Natural killer cell (primary cell): ENCODE measurements at regions not wholly inside any gene's neighbourhood (a gene's known extent, or its start where the extent isn't known, plus 50 kb on each side); places are given as distances from the start of the nearest gene placed in this dataset.

ENCODE experiments used
- ATAC-seq, 3 donors: fragments of 150-1000 bp in 2 of 3; fragments of 200-7000 bp in 1 of 3; cut with Tn5 transposase; 1 replicate in 1 of 3; 2 replicates in 2 of 3; pipeline ENCODE4 v1.10.0; 2021; ENCODE audit warnings: mild to moderate bottlenecking in 2 of 3, moderate library complexity in 2 of 3
- DNase-seq, 2 donors: peaks; one replicate each; pipeline versions ENCODE4 v3.0.0 to v3.0.0-alpha.2; 2013 to 2021; ENCODE audit warnings: mixed read lengths in 1 of 2
- H3K27ac ChIP-seq: one replicate; pipeline ENCODE4 v1.5.1; 2013; ENCODE audit warnings: mild to moderate bottlenecking, low read length
- H3K27me3 ChIP-seq: one replicate; pipeline ENCODE4 v1.6.1; 2013; ENCODE audit warnings: low read length; ENCODE audit not compliant: control insufficient read depth, insufficient read depth
- H3K36me3 ChIP-seq: one replicate; pipeline ENCODE4 v1.6.1; 2013; ENCODE audit warnings: low read length; ENCODE audit not compliant: control insufficient read depth, insufficient read depth
- H3K4me1 ChIP-seq: one replicate; pipeline ENCODE4 v1.6.1; 2013; ENCODE audit warnings: low read length; ENCODE audit not compliant: control insufficient read depth, insufficient read depth
- H3K4me3 ChIP-seq: one replicate; pipeline ENCODE4 v1.5.1; 2013; ENCODE audit warnings: low read length
- H3K9me3 ChIP-seq: one replicate; pipeline ENCODE4 v1.6.1; 2013; ENCODE audit warnings: low read length; ENCODE audit not compliant: control insufficient read depth, insufficient read depth
- H3K27ac Mint-ChIP-seq, 2 donors: one replicate each; pipeline ENCODE4 v1.8.0; 2022; ENCODE audit warnings: mild to moderate bottlenecking in 2 of 2, mixed read lengths in 2 of 2, moderate library complexity in 1 of 2
- H3K27me3 Mint-ChIP-seq, 2 donors: one replicate each; pipeline ENCODE4 v1.8.0; 2022; ENCODE audit warnings: low read depth in 2 of 2, mixed read lengths in 2 of 2
- H3K36me3 Mint-ChIP-seq: one replicate; pipeline ENCODE4 v1.8.0; 2022; ENCODE audit warnings: mixed read lengths
- H3K4me1 Mint-ChIP-seq, 2 donors: one replicate each; pipeline ENCODE4 v1.8.0; 2022; ENCODE audit warnings: mixed read lengths in 2 of 2
- H3K4me3 Mint-ChIP-seq: one replicate; pipeline ENCODE4 v1.8.0; 2022; ENCODE audit warnings: mild to moderate bottlenecking, moderate library complexity, mixed read lengths
- H3K9me3 Mint-ChIP-seq, 2 donors: one replicate each; pipeline ENCODE4 v1.8.0; 2022; ENCODE audit warnings: mixed read lengths in 2 of 2
- WGBS: methylation state at CpG from one replicate; pipeline ENCODE4 v1.1.7; 2013; ENCODE audit warnings: missing lambda C conversion rate; ENCODE audit not compliant: insufficient coverage; 5-methylcytosine and 5-hydroxymethylcytosine counted together
- intact Hi-C: fragments of 100-400 bp; cut with micrococcal nuclease; formaldehyde crosslinking; loops from one replicate; pipeline ENCODE4 v1.14.2; 2022
- TF ChIP-seq, protein P1 (sequence below): fragments of 200-600 bp; IDR thresholded peaks from one replicate; pipeline ENCODE4 v1.8.0; 2022; ENCODE audit warnings: antibody characterized with exemption

DNA sequence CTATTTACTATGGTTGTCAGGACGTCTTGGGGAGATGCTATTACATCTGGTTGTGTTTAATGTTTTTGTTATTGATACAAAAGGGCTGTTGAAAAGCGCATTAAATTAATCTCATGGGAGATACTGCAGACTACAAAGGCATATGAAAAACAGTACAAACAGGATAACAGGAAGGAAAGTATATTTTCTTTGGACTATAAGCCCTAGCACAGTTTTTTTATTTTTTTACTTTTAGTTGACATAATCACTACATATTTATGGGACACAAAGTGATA is 341.3 kb downstream of the ARL4A start:
- Histone ChIP-seq H3K27ac (no peak overlapping the region), H3K4me3 (no peak overlapping the region), H3K4me1 (no peaks in the 10 kb centered on the region), H3K36me3 (no peaks in the 10 kb centered on the region), H3K9me3 (no peaks in the 10 kb centered on the region), H3K27me3 (no peaks in the 10 kb centered on the region)
- intact Hi-C loops = no loop called here
- ATAC-seq (no peak), DNase-seq (no peak)
- Mint-ChIP-seq H3K4me3 (no peak overlapping the region), H3K4me1 (no peaks in the 10 kb centered on the region), H3K36me3 (no peaks in the 10 kb centered on the region), H3K27me3 (no peaks in the 10 kb centered on the region), H3K27ac (no peak overlapping the region), H3K9me3 (no peaks in the 10 kb centered on the region)
- TF ChIP-seq, protein P1, sequence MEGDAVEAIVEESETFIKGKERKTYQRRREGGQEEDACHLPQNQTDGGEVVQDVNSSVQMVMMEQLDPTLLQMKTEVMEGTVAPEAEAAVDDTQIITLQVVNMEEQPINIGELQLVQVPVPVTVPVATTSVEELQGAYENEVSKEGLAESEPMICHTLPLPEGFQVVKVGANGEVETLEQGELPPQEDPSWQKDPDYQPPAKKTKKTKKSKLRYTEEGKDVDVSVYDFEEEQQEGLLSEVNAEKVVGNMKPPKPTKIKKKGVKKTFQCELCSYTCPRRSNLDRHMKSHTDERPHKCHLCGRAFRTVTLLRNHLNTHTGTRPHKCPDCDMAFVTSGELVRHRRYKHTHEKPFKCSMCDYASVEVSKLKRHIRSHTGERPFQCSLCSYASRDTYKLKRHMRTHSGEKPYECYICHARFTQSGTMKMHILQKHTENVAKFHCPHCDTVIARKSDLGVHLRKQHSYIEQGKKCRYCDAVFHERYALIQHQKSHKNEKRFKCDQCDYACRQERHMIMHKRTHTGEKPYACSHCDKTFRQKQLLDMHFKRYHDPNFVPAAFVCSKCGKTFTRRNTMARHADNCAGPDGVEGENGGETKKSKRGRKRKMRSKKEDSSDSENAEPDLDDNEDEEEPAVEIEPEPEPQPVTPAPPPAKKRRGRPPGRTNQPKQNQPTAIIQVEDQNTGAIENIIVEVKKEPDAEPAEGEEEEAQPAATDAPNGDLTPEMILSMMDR = no peak
- WGBS = 83% methylated on average over 2 of the region's 2 CpGs

- H3K27me3 ChIP-seq = no peaks in the 10 kb centered on the region
- intact Hi-C loops = no loop called here
- Mint-ChIP-seq H3K4me3 (no peak overlapping the region), H3K27me3 (no peaks in the 10 kb centered on the region), H3K36me3 (no peaks in the 10 kb centered on the region), H3K9me3 (peaks cover 4 to 6% of the 10 kb centered on the region in 2 donors), H3K27ac (no peak overlapping the region), H3K4me1 (no peaks in the 10 kb centered on the region)
- no peak overlapping the region for H3K4me3 ChIP-seq
- no peak for DNase-seq
- TF ChIP-seq, protein P1 = no peak
- H3K36me3 ChIP-seq = no peaks in the 10 kb centered on the region
- no peak overlapping the region for H3K27ac ChIP-seq
- H3K9me3 ChIP-seq = no peaks in the 10 kb centered on the region
- WGBS = 91% methylated on average over 3 of the region's 3 CpGs
- H3K4me1 ChIP-seq = no peaks in the 10 kb centered on the region
- ATAC-seq = no peak
These were observed 344.0 kb downstream of the ARL4A start for GRCh38 chr7:13031468-13031867.

DNA sequence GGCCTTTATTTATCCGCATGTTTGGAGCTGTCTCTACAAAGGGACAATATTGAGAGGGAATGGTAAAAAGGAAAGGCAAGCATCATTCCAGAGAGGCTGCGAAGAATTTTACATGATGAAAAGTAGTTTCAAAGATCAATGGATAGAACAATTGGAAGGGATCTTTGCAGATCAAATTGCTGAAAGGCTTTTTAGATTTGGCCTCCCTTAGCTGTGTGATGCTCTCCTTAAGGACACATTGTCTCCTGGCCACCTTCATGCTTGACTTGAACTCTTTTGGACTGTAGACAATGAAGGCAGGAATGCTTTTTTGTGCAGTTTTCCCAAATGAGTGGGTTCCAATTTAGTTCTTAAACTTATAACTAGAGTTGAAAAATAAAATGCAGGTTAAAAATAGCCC is 344.7 kb downstream of the ARL4A start:
- intact Hi-C loops = no loop called here
- Mint-ChIP-seq H3K9me3 (peaks cover 4 to 6% of the 10 kb centered on the region in 2 donors), H3K27ac (no peak overlapping the region), H3K4me3 (no peak overlapping the region), H3K4me1 (no peaks in the 10 kb centered on the region), H3K27me3 (no peaks in the 10 kb centered on the region), H3K36me3 (no peaks in the 10 kb centered on the region)
- ATAC-seq (no peak), DNase-seq (no peak)
- H3K4me1 ChIP-seq = no peaks in the 10 kb centered on the region
- no peak overlapping the region for H3K4me3 ChIP-seq
- H3K36me3 ChIP-seq = no peaks in the 10 kb centered on the region
- H3K27ac ChIP-seq = no peak overlapping the region
- H3K27me3 ChIP-seq = no peaks in the 10 kb centered on the region
- TF ChIP-seq, protein P1 = no peak
- H3K9me3 ChIP-seq = no peaks in the 10 kb centered on the region
- WGBS = 92% methylated on average over 2 of the region's 2 CpGs

GRCh38 chr7:13032576-13032975 is 345.1 kb downstream of the ARL4A start:
- H3K4me1 ChIP-seq = no peaks in the 10 kb centered on the region
- no peaks in the 10 kb centered on the region for H3K9me3 ChIP-seq
- H3K4me3 Mint-ChIP-seq = no peak overlapping the region
- H3K9me3 Mint-ChIP-seq = peaks cover 4 to 6% of the 10 kb centered on the region in 2 donors
- H3K4me1 Mint-ChIP-seq = no peaks in the 10 kb centered on the region
- ATAC-seq (no peak), DNase-seq (peak in 1 of 2 donors; percentile 2)
- H3K36me3 Mint-ChIP-seq = no peaks in the 10 kb centered on the region
- intact Hi-C loops = no loop called here
- H3K36me3 ChIP-seq = no peaks in the 10 kb centered on the region
- H3K27me3 Mint-ChIP-seq = no peaks in the 10 kb centered on the region
- H3K27ac Mint-ChIP-seq = no peak overlapping the region
- no peak overlapping the region for H3K4me3 ChIP-seq
- WGBS = 62% methylated on average over 2 of the region's 2 CpGs
- H3K27ac ChIP-seq = no peak overlapping the region
- no peaks in the 10 kb centered on the region for H3K27me3 ChIP-seq
- TF ChIP-seq, protein P1 = no peak
